Stimulated activated CD8-positive, alpha-beta memory T cell treated with anti-CD3 and anti-CD28 coated beads, Interleukin-7, amount 100 ng/mL, for 4 hours (primary cell): ENCODE measurements at regions not wholly inside any gene's neighbourhood (a gene's known extent, or its start where the extent isn't known, plus 50 kb on each side); places are given as distances from the start of the nearest gene placed in this dataset.
"Not testable (repeated sequence)": the region's sequence is repeated elsewhere in the genome, so short reads cannot be mapped to it uniquely, and the experiment has no call there.

ENCODE experiments used
- DNase-seq, 2 donors: peaks; one replicate each; pipeline ENCODE4 v3.0.0-alpha.2; 2020; ENCODE audit warnings: low read depth in 2 of 2

DNA sequence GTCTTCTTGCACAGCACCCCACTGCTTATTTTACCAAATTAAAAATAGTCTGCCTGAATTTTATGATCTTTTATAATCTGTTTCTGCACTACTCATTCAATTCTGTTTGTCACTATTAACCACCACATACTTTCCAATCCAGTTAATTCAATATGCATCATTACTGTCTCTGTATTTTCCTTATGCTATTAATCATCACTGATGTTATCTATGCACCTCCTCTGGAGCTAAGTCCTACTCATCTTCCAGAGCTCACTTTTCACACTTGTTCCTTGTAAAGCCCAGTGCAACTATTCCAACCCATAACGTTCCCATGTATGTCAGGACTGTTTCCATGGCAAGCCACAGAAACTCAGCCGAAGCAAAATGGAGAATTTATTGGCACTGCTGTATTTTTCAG lies 713.6 kb downstream of the PLCL1 start:
- no peak for DNase-seq

DNA sequence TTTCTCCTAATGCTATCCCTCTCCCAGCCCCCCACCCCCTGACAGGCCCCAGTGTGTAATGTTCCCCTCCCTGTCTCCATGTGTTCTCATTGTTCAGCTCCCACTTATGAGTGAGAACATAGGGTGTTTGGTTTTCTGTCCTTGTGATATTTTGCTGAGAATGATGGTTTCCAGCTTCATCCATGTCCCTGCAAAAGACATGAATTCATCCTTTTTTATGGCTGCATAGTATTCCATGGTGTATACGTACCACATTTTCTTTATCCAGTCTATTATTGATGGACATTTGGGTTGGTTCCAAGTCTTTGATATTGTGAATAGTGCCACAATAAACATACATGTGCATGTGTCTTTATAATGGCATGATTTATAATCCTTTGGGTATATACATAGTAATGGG lies 704.2 kb downstream of the PLCL1 start:
- DNase-seq = not testable (repeated sequence)

DNA sequence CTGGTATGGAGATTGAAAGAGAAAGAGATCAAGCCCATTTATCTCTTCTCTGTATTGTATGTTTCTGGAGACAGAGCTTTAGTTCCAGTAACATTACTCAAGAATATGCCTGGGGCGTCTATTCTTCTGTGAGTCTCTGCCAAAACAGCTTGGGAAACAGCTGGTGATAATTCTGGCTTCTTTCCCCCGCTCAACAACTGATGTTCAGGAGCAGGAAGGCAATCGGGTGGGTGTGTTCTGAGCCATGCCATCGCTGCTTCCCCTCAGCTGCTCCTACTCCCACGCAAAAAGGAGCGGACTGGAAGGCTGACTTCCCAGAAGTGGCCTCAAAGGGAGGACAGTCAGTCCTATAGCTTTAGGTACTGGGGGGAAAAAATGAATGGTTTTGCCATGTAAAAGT lies 695.1 kb downstream of the PLCL1 start:
- no peak for DNase-seq

DNA sequence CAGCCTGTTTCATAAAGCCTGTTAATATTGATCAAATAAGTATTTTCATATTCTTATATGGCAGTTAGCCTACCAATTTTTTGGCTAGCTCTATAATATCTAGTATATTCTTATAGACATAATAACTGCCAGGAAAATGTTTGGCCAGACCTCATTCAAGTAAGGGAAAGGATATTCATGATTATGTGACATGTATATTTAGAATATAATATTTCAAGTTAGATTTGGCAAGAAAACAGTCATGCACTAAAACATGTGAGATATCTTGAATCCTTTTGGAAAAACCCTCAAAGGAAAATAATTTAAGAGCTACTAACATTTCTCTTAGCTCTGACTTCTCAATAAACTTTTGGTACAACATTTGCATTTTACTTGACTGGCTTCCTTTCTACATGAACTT lies 694.1 kb downstream of the PLCL1 start:
- no peak for DNase-seq

DNA sequence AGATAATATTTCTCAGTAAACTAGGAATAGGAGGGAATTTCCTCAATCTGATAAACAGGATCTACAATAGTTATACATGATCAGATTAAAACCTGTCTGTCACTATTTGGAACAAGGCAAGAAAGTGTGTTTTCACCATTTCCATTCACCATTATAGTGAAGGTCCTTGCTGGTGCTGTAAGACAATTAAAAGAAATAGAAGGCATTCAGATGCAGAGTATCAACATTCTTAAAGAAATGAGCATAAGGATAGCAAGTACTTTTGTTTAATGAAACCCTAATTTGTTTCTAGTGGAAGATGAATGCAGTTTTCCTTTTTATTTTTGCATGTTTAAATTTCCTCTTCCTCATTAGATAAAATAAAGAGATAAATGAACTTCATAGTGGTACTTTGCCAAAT lies 693.7 kb downstream of the PLCL1 start:
- no peak for DNase-seq

DNA sequence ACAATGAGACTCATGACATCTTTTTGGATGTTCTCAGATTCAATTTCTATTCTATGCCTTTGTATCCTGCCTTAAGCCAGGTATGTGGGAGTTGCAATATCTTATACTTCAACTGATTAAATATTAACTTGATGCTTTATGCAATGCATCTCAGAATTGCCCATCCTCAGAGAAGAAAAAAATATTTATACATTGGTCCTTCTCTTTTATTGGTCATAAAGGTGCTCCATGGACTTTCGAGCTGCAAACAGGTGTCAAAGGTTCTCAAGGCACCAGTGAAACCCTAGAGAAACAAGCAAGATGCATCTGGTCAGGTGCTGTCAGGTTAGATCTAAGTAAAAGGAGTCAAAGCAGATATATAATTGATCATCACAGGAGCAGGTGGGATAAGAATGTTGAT lies 690.5 kb downstream of the PLCL1 start:
- no peak for DNase-seq

DNA sequence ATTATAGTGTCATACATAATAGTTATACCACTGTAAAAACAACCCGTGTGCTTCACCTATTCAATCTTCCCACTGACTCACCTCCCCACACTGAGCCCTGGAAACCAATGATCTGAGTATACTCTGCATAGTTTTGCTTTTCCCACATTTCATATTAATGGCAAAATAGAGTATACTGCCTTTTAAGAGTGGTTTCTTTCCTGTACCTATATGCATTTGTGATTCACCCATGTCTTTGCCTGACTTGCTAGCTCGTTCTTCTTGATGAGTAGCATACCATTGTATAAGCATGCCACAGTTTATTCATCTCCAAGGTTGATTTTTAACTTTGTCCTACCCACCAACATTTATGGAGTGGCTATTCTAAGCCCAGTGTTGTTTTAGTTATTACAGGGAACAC lies 686.4 kb downstream of the PLCL1 start:
- no peak for DNase-seq

DNA sequence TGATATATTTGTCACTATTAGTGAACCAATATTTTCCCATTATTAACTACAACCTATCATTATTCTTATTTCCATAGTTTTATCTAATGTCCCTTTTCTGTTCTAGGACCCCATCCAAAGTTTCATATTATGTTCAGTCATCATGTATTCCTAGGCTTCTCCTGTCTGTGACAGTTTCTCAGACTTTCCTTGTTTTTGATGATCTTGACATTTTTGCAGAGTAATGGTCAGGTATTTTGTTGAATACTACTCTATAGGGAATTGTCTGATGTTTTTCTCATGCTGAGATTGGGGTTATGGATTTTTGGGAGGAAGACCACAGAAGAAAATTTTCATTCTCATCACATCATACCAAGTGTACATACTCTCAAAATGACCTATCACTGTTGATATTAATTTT lies 684.6 kb downstream of the PLCL1 start:
- no peak for DNase-seq

DNA sequence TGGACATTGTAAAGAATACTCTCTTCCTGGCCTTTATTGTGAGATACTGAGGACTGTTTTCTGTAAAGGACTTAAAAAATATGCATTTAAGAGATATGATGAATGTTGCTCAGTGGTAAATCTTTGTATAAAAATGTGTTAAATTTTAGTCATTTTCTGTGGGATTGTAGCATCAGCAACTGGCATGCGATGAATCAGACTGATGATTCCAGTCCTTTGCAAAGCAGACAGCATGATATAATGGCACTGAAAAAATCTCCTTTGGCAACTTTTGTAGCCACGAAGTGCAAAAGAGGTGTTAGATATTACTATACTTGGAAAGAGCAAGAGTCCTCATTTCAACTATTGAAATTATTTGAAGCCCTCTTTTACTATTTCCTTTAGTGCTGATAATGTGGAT lies 678.7 kb downstream of the PLCL1 start:
- DNase-seq = no peak

DNA sequence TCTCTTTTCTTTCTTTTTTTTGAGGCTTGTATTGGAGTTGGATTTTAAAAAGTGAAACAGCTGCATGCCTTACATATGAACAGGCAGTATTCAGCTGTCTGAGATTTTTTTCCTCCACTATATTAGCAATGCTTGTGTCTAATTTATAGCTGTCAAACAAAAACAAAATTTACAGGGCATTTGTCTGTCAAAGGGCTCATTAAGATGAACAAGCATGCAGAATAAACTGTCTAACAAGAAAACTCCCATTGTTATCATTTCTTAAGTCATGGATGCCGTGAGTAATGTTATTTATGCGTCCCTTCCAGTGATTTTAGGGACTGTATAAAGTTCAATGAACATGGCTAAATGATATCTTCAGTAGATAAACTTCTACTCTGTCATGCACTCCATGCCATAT lies 674.7 kb downstream of the PLCL1 start:
- DNase-seq = no peak

DNA sequence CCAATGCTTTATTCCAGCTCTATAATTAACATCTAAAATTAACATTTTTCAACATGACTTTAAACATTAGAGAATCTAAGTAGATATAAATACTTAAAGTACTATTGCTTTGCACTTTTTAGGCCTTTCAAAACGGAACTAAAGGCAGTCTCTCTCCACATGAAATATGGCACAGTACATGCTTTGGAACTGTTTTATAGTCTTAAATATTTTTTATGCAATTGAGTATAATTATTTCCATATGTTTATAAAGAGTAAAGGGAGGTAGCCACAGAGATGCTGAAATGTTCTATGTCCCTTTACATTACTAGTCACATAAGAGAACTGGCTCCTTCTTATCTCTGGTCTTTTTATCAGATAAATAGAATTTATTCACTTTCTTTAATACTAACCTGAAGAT lies 674.0 kb downstream of the PLCL1 start:
- no peak for DNase-seq

DNA sequence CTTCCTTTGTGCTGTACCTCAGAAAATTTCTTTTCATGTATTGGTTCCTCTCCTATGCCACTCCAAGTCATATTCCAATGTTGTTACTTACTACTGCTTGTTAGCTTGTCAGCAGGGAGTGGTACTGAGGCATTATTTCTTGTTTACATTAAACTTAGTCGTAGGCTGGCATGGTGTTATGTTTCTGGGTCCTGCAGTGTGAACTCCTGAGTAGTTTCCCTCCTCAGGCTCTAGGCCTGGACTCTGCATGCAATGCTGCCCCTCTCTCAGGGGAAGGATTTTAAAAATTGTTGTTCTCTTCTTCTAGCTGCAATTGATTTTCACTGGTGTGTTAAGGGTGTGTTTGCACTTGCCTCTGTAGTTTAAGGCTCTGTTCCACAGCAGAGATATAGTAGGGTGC lies 671.6 kb downstream of the PLCL1 start:
- DNase-seq = no peak

DNA sequence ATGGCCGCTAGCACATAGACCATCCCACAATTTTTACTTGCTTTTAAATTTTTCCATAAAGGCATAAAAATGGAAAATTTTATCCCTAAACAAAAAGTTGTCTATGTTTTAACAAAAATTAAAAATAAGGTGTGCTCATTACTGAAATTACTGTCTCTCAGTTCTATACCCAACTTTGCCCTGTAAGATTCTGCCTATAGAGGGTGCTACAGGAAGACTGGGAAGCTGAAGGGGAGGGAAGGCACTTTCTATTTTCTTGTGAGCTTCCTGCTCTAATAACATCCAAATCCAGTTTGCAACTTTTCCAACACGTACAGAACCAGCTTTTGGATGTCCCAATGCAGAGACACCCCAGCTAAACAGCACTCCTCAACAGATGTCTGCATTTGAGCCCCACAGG lies 666.9 kb downstream of the PLCL1 start:
- DNase-seq = no peak

DNA sequence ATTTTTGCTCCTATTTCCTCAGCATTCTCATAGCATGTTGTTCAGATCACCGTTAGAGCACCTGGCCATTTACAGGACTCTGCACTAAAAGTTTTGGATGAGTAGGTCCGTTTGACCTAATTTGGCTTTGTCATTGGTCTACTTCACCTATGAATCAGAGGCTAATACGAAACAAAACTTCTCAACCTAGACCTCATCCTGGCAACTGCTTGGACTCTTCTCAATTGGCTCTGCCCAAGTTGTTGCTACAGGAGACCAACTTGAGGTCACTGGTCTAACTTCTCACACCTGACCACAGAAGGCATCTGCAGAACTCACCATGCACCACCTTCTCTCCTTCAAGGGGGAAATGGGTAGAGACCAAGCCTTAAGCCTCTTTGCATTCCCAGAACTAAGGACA lies 663.7 kb downstream of the PLCL1 start:
- DNase-seq = no peak

DNA sequence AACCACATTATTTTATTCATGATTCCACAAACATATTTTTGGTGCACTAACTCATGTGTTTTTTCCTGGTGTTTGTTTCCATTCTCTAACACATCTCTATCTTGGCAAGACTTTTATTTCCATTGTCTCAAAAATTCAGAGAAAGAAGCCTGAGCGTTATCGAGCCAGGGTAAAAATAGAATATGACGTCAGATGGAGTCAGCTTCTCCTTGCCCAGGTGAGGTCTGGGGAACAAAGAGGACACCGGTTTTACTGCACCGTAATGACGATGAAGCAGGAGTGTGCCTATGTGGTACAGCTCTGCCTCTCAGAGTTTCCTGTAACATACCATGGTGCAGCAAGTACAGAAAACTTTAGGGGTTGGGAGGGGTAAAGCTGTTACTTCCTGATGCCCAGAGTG lies 661.6 kb downstream of the PLCL1 start:
- DNase-seq = no peak

DNA sequence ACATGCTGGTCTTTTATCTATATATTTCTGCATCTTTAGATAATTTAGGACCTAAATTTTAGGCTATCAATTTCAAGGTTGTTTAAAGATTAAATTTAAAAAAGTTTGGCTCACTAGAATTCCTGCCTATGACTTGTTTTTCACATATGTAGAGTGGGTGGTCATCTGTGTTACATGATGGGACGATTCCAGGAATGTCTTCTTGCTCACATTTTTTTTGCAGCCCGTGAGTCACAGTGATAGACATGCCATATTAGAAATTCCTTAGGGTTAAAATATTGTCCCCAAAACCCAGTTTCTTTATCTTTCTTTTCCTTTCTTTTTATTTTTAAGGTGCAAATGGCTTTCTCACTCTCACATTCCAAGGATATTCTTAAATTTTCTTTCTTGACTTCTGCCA lies 652.0 kb downstream of the PLCL1 start:
- no peak for DNase-seq

DNA sequence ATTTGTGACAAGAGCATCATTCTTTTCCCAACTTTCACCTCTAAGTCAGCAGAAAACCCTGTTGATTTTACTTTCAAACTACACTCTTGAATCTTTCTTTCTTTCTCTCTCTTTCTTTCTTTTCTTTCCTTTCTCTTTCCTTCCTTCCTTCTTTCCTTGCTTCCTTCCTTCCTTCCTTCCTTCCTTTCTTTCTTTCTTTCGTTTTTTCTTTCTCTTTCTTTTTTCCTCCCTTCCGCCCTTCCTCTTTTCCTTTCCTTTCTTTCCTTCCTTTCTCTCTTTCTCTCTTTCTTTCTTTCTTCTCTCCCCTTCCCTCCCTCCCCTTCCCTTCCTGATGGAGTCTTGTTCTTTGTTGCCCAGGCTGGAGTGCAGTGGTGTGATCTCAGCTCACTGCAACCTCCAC lies 649.5 kb downstream of the PLCL1 start:
- DNase-seq = no peak

DNA sequence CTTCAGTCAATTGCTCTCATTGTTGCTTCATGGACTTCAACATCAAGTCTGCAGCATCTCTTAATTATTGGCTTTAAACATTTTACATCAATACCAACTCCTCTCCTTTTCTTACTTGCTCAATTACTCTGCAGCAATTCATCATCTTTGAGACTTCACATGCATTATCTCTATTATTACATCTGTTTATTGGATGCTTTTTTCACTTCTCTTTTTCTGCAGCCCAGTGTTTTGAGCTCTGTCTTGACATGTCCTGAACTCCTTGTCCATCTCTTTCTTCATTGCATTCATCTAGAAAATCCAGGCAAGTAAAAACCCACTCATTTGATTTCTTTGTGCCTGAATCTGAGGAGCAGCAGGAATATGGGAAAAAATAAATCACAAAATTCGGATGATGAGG lies 647.9 kb downstream of the PLCL1 start:
- no peak for DNase-seq

DNA sequence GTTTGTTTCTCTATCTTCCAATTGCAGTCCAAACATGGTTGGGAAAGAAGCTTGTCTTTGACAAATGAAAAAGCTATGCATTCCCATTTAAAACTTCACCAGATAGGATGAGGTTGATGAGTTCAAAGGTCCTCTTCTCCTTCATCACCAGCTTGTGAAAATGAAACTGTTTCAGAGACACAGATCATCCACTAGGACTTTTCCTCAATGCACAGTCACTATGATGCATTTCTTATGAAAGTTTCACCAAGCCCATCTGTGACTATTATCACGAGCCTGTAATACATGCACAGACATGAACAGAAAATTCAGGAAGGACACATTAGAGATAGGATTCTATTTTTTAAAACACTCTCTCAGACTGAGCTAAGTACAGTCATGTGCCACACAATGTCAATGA lies 644.4 kb downstream of the PLCL1 start:
- no peak for DNase-seq

DNA sequence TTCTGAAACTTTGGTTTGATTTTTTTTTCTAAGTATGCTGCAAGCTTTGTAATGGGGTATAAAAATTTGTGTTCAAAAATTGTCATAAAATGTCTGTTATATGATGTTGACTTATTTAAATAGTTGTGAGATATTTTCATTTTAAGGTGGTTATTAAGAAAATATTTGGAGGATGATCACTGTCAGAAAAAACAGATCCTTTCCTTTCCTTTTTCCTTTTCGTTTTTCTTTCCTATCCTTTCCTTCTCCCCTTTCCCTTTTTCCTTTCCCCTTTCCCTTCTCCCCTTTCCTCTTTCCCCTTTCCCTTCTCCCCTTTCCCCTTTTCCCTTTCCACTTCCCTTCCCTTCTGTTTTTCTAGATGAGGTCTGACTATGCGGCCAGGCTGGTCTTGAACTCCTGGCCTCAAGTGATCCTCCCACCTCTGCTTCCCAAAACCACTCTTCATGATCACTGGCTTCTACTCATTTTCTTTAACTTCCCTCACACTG lies 640.5 kb downstream of the PLCL1 start:
- no peak for DNase-seq

DNA sequence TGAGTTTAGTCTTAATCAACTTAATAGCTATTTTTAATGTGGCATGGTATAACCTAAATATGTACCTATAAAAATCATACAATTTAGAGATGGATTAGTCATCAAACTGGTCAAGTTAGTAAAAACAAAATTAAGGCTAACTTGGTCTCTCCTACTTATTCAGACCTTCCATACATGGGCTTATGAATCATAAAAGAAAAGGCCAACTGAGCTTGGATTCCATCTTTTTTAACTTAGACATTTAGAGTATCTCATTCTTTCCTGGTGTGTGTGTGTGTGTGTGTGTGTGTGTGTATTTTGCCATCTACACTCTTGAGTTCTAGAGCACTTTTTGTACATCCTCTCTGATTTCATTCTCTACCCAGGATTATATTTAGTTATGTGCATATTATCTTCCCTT lies 637.5 kb downstream of the PLCL1 start:
- no peak for DNase-seq

DNA sequence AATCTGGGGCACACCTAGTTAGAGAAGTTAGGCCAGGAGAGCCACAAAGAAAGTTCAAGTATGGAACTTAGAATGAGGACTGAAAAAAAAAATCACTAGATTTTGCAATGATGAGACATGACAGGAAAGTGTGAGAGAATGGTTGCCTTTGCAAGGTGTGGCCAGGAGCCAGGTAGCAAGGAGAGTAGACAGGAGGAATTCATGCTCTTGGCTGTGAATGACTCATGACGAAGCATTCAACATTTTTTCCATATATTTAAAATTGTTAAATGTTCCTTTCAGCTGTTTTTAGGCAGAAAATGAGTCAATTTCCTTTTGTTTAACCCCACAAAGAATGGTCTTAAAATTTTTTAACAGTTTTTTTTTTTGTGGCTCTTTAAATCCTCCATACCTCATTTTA lies 636.9 kb downstream of the PLCL1 start:
- DNase-seq = no peak

DNA sequence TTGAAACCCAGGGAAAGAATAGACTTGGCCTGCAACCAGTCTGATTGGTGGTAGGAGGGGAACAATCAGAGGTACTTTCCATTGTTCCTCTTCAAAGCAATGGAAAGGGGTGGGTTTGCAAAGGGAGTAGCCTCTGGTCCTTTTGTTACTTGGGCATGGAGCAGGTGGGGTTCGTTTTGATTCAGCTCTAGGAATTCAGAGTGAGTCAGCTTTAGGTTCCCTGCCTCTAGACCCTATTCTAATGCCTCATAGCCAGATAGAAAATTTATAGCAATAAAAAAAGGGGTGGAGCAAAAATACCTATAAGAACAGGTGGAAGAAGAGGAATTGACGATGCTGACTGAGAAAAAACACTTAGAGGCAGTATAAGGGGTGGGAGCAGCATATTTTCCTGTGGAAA lies 636.4 kb downstream of the PLCL1 start:
- no peak for DNase-seq

DNA sequence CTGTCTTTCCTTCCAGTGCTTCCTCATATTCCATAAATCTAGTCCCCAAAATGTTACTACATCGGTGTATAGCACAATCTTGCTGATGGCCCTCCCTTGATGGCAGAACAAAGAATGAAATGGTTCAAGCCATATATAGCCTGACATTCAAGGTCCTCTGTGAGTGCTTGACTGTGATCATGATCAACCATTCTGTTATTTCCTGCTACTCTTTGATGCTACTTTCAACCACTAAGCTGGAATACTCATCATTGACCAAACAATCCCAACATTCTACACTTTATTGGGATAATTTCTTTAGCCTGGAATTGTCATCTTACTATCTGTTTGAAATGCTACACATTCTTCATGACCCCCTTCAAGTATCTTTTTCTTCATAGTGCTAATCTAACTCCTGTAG lies 633.9 kb downstream of the PLCL1 start:
- DNase-seq = no peak

DNA sequence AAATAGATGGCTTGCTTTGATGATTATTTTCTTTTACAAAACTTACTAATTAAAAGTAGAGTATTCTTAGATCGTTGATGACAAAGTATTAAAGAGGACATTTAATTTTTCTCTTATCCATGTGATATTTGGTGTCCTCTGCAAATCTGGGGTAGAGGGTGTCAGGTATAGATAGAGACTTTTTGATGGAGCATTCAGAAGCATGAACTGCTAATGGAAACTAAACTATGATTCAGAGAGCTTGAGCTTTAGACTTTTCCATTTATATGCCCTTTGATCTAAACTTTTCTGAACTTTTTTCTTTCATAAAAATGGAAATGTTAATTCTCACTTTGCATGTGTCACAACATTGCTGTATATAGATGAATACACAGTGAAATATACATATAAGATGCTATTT lies 619.7 kb downstream of the PLCL1 start:
- no peak for DNase-seq
